Bronchial epithelial cell (primary cell): ENCODE measurements at regions not wholly inside any gene's neighbourhood (a gene's known extent, or its start where the extent isn't known, plus 50 kb on each side); places are given as distances from the start of the nearest gene placed in this dataset.

ENCODE experiments used
- DNase-seq: peaks from one replicate; pipeline ENCODE4 v3.0.0-alpha.2; 2010; ENCODE audit warnings: low read depth
- FAIRE-seq: peaks from 2 replicates; lab custom pipeline; 2011; peaks lifted over from hg19 to GRCh38; lab: Jason Lieb, UNC
- H3K27me3 ChIP-seq: 2 replicates; pipeline ENCODE4 v1.5.1; 2011; ENCODE audit warnings: low read length; ENCODE audit not compliant: control insufficient read depth, insufficient read depth
- H3K36me3 ChIP-seq: 2 replicates; pipeline ENCODE4 v1.5.1; 2011; ENCODE audit warnings: low read length; ENCODE audit not compliant: control insufficient read depth, insufficient read depth
- H3K4me3 ChIP-seq: 2 replicates; pipeline ENCODE4 v1.5.1; 2011; ENCODE audit warnings: mild to moderate bottlenecking, low read depth, low read length, control low read depth
- TF ChIP-seq, protein P1 (sequence below): IDR thresholded peaks from 2 replicates; pipeline ENCODE4 v1.5.1; 2011; ENCODE audit warnings: mild to moderate bottlenecking, moderate library complexity, low read length, control low read depth, inconsistent platforms; ENCODE audit not compliant: insufficient read depth, severe bottlenecking

GRCh38 chr7:144903201-144903600 is 67.3 kb upstream of the TPK1 start:
- no peaks in the 10 kb centered on the region for H3K27me3 ChIP-seq
- H3K36me3 ChIP-seq, result no peaks in the 10 kb centered on the region
- FAIRE-seq, result no peak
- H3K4me3 ChIP-seq, result no peak overlapping the region
- TF ChIP-seq, protein P1, sequence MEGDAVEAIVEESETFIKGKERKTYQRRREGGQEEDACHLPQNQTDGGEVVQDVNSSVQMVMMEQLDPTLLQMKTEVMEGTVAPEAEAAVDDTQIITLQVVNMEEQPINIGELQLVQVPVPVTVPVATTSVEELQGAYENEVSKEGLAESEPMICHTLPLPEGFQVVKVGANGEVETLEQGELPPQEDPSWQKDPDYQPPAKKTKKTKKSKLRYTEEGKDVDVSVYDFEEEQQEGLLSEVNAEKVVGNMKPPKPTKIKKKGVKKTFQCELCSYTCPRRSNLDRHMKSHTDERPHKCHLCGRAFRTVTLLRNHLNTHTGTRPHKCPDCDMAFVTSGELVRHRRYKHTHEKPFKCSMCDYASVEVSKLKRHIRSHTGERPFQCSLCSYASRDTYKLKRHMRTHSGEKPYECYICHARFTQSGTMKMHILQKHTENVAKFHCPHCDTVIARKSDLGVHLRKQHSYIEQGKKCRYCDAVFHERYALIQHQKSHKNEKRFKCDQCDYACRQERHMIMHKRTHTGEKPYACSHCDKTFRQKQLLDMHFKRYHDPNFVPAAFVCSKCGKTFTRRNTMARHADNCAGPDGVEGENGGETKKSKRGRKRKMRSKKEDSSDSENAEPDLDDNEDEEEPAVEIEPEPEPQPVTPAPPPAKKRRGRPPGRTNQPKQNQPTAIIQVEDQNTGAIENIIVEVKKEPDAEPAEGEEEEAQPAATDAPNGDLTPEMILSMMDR, result no peak
- DNase-seq, result peak; percentile 39

GRCh38 chr7:144892761-144893160 is 56.9 kb upstream of the TPK1 start:
- FAIRE-seq (no peak), DNase-seq (no peak)
- Histone ChIP-seq H3K4me3 (no peak overlapping the region), H3K36me3 (no peaks in the 10 kb centered on the region), H3K27me3 (no peaks in the 10 kb centered on the region)
- TF ChIP-seq, protein P1, result no peak
